ENCODE measurements at regions not wholly inside any gene's neighbourhood (a gene's known extent, or its start where the extent isn't known, plus 50 kb on each side); places are given as distances from the start of the nearest gene placed in this dataset.

- no peak for DNase-seq
Observed at GRCh38 chr6:14966906-14967711, 278.8 kb upstream of the JARID2 start.

- DNase-seq: no peak
Observed at GRCh38 chr6:14968056-14968637, 277.7 kb upstream of the JARID2 start.

GRCh38 chr6:14969126-14969525 is 276.7 kb upstream of the JARID2 start:
- no peak for DNase-seq

GRCh38 chr6:14972379-14973067 is 273.3 kb upstream of the JARID2 start:
- DNase-seq: no peak

- DNase-seq: no peak
Observed at GRCh38 chr6:14974372-14974771, 271.5 kb upstream of the JARID2 start.

GRCh38 chr6:14974792-14975470 is 270.9 kb upstream of the JARID2 start:
- no peak for DNase-seq

GRCh38 chr6:14975471-14975817 is 270.4 kb upstream of the JARID2 start:
- DNase-seq: no peak

GRCh38 chr6:14977747-14978382 is 268.0 kb upstream of the JARID2 start:
- DNase-seq: no peak

GRCh38 chr6:14981960-14982359 is 263.9 kb upstream of the JARID2 start:
- DNase-seq: no peak

GRCh38 chr6:14983599-14984518 is 262.0 kb upstream of the JARID2 start:
- no peak for DNase-seq

GRCh38 chr6:14984519-14984853 is 261.4 kb upstream of the JARID2 start:
- DNase-seq: peak; percentile 19

- DNase-seq: no peak
Observed at GRCh38 chr6:14985366-14985765, 260.5 kb upstream of the JARID2 start.

GRCh38 chr6:14986370-14986769 is 259.5 kb upstream of the JARID2 start:
- no peak for DNase-seq

- DNase-seq: no peak
Observed at GRCh38 chr6:14987490-14987889, 258.4 kb upstream of the JARID2 start.

- no peak for DNase-seq
Observed at GRCh38 chr6:14992382-14992781, 253.5 kb upstream of the JARID2 start.

- DNase-seq: peak; percentile 23
Observed at GRCh38 chr6:14995208-14995607, 250.7 kb upstream of the JARID2 start.

GRCh38 chr6:14995966-14996602 is 249.8 kb upstream of the JARID2 start:
- DNase-seq: peak; percentile 29

- no peak for DNase-seq
Observed at GRCh38 chr6:14996892-14997291, 249.0 kb upstream of the JARID2 start.

GRCh38 chr6:14997507-14997906 is 248.4 kb upstream of the JARID2 start:
- no peak for DNase-seq

GRCh38 chr6:14999106-14999505 is 246.8 kb upstream of the JARID2 start:
- DNase-seq: no peak

- DNase-seq: no peak
Observed at GRCh38 chr6:15001326-15001910, 244.5 kb upstream of the JARID2 start.

Data from eye (tissue), 1 donor.